ENCODE measurements at regions not wholly inside any gene's neighbourhood (a gene's known extent, or its start where the extent isn't known, plus 50 kb on each side); places are given as distances from the start of the nearest gene placed in this dataset.
"Not testable (repeated sequence)": the region's sequence is repeated elsewhere in the genome, so short reads cannot be mapped to it uniquely, and the experiment has no call there.

- DNase-seq, result no peak
These were observed 1159.6 kb downstream of the TBL1XR1 start for GRCh38 chr3:176037636-176038035.

GRCh38 chr3:176032043-176032442 is 1165.2 kb downstream of the TBL1XR1 start:
- no peak for DNase-seq

- not testable (repeated sequence) for DNase-seq
These were observed 1157.1 kb downstream of the NAALADL2 start for GRCh38 chr3:176016203-176016602.

DNA sequence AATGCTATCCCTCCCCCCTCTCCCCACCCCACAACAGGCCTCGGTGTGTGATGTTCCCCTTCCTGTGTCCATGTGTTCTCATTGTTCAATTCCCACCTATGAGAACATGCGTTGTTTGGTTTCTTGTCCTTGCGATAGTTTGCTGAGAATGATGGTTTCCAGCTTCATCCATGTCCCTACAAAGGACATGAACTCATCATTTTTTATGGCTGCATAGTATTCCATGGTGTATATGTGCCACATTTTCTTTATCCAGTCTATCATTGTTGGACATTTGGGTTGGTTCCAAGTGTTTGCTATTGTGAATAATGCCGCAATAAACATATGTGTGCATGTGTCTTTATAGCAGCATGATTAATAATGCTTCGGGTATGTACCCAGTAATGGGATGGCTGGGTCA is 1156.1 kb downstream of the NAALADL2 start:
- DNase-seq, result not testable (repeated sequence)

DNA sequence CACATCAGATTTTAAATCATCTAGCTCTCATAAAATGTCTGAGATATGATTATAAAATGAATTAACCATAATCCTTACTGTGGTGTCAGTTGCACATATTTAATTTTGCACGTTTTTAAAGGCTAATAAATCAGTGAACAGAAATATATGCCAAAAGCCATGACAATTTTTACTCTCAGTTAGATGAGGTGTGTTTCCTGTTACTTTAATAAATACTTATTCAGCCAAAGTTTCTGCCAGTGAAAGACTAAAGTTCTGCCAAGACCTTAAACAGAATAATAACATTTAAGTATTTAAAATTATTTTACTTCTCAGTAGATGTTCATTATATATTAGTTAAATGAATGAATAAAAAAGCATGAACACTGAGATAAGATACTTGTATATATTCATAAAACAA is 1150.1 kb downstream of the NAALADL2 start:
- no peak for DNase-seq

GRCh38 chr3:176005564-176005963 is 1146.4 kb downstream of the NAALADL2 start:
- DNase-seq, result no peak

- DNase-seq, result no peak
These were observed 1130.0 kb downstream of the NAALADL2 start for GRCh38 chr3:175989161-175989560.

- no peak for DNase-seq
These were observed 1129.3 kb downstream of the NAALADL2 start for GRCh38 chr3:175988401-175988800.

DNA sequence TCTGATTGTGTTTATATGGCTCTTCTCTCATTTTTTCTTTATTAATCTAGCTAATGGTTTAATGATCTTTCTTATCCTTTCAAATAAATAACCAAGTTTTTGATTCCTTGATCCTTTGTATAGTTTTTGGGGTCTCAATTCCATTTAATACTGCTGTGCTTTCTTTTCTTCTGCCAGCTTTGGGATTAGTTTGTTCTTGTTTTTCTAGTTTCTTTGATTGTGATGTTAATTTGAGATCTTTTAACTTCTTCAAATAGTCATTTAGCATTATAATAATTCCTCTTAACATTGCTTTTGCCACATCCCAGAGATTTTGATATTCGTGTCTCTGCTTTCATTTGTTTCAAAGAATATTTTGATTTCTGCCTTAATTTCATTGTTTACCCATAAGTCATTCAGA is 1126.6 kb downstream of the NAALADL2 start:
- no peak for DNase-seq

DNA sequence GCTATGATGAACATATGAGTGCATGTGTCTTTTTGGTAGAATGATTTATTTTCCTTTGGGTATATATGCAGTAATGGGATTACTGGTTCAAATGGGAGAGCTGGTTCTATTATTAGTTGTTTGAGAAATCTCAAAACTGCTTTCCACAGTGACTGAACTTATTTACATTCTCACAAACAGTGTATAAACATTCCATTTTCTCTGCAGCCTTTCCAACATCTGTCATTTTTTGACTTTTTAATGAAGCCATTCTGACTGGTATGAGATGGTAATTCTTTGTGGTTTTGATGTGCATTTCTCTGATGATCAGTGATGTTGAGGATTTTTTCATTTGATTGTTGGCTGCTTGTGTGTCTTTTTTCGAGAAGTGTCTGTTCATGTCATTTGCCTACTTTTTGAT is 1124.2 kb downstream of the NAALADL2 start:
- no peak for DNase-seq

DNA sequence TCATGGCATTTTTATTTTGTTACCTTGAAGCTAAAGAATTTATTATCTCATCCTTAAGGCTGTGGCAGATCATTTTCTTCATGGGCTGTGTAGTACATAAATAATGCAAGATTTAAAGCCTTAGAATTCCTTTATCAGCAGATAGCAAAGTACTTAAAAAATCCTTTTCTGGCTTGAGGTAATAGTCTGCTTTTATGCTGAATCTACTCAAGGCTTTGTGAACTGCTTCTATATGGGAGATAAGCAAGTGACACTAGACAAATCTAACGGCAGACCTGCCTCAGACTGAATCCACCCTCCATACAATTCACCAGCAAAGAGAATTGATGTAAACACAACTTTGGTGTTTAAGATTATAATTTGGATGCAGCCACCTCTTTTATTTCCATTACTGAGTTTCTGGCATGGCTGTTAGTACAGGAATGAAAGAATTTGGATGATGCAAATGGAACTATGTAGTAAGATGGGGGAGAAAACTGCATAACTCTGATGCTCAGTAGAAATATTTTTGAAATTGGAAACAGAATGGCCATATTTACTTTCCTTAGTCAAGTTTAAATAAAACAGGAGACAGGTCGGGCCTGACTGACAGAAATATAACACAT is 1121.5 kb downstream of the NAALADL2 start:
- no peak for DNase-seq

- DNase-seq, result no peak
These were observed 1119.0 kb downstream of the NAALADL2 start for GRCh38 chr3:175977968-175978752.

GRCh38 chr3:175969456-175969855 is 1110.3 kb downstream of the NAALADL2 start:
- no peak for DNase-seq

DNA sequence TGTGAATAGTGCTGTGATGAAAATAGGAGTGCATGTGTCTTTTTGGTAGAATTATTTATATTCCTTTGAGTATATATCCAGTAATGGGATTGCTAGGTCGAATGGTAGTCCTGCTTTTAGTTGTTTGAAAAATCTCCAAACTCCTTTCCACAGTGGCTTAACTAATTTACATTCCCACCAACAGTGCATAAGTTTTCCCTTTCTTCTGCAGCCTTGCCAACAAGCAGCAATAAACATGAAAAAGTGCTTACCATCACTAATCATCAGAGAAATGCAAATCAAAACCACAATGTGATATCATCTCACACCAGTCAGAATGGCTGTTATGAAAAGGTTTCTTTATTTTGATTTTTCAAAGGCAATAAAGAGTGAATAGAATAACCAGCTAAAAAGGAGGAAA is 1105.9 kb downstream of the NAALADL2 start:
- no peak for DNase-seq

- no peak for DNase-seq
These were observed 1098.3 kb downstream of the NAALADL2 start for GRCh38 chr3:175957427-175957826.

- no peak for DNase-seq
These were observed 1097.8 kb downstream of the NAALADL2 start for GRCh38 chr3:175956964-175957363.

GRCh38 chr3:175951047-175951694 is 1092.0 kb downstream of the NAALADL2 start:
- DNase-seq, result no peak

DNA sequence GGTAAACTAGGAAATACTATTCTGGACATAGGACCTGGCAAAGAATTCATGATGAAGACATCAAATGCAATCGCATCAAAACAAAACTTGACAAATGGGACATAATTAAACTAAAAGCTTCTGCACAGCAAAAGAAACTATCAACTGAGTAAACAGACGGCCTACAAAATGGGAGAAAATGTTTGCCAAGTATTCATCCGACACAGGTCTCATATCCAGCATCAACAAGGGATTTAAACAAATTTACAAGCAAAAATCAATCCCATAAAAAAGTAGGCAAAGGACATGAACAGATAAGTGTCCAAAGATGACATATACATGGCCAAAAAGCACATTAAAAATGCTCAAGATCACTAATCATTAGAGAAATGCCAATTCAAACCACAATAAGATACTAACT is 1088.9 kb downstream of the NAALADL2 start:
- DNase-seq, result no peak

GRCh38 chr3:175941352-175941751 is 1082.2 kb downstream of the NAALADL2 start:
- DNase-seq, result peak; percentile 28

GRCh38 chr3:175940881-175941280 is 1081.7 kb downstream of the NAALADL2 start:
- DNase-seq, result no peak

DNA sequence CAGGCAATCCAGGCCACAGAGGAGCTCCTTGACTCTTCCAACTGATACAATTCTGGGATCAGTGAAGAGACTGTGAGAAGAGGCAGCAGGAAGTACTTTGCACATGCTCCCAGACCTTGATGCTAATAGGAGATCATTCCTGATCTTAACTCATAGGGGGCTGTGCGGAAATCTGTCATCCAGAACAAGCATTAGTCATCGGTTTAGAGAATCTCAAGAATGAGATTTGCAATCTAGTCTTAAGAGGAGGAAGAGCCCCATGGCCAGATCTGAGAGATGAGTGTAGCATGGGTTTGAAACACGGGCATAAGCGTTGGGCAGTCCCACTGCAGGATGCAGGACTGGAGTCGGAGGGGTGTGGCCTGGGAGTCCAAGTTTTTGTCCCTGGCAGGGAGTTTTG is 1081.1 kb downstream of the NAALADL2 start:
- no peak for DNase-seq

DNA sequence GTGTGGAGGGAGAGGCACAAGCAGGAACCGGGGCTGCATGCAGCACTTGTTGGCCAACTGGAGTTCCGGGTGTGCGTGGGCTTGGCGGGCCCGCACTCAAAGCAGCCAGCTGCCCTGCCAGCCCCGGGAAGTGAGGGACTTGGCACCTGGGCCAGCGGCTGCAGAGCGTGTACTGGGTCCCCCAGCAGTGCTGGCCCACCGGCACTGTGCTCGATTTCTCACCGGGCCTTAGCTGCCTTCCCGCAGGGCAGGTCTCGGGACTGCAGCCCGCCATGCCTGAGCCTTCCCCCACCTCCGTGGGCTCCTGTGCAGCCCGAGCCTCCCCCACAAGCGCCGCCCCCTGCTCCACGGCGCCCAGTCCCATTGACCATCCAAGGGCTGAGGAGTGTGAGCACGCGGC is 1078.2 kb downstream of the NAALADL2 start:
- DNase-seq, result not testable (repeated sequence)

- DNase-seq, result no peak
These were observed 1073.5 kb downstream of the NAALADL2 start for GRCh38 chr3:175932586-175932985.

DNA sequence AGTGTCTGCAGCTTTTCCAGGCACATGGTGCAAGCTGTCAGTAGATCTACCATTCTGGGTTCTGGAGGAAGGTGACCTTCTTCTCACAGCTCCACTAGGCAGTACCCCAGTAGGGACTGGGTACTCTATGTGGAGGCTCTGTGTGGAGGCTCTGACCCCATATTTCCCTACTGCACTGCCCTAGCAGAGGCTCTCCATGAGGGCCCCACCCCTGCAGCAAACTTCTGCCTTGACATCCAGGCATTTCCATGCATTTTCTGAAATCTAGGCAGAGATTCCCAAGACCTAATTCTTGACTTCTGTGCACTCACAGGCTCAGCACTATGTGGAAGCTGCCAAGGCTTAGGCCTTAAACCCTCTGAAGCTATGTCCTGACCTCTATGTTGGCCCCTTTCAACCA is 1060.0 kb downstream of the NAALADL2 start:
- no peak for DNase-seq
